Parathyroid adenoma (tissue), 2 donors: ENCODE measurements at regions not wholly inside any gene's neighbourhood (a gene's known extent, or its start where the extent isn't known, plus 50 kb on each side); places are given as distances from the start of the nearest gene placed in this dataset.

Experiments used
- H2AFZ ChIP-seq: fragments of 300-600 bp; sonication (generic); one replicate; pipeline ENCODE4 v1.7.0; 2017; ENCODE audit warnings: antibody characterized with exemption, mild to moderate bottlenecking
- H3K27ac ChIP-seq: fragments of 300-600 bp; sonication (generic); one replicate; pipeline ENCODE4 v1.7.0; 2017
- H3K27me3 ChIP-seq: fragments of 300-600 bp; sonication (generic); one replicate; pipeline ENCODE4 v1.7.0; 2017; ENCODE audit warnings: low read length; ENCODE audit not compliant: control insufficient read depth, insufficient read depth
- H3K36me3 ChIP-seq: fragments of 300-600 bp; sonication (generic); one replicate; pipeline ENCODE4 v1.7.0; 2017; ENCODE audit warnings: low read length; ENCODE audit not compliant: control insufficient read depth, insufficient read depth
- H3K4me1 ChIP-seq: fragments of 300-600 bp; sonication (generic); one replicate; pipeline ENCODE4 v1.7.0; 2017; ENCODE audit warnings: control low read depth
- H3K4me2 ChIP-seq: fragments of 300-600 bp; sonication (generic); one replicate; pipeline ENCODE4 v1.7.0; 2017; ENCODE audit warnings: low read length
- H3K4me3 ChIP-seq: fragments of 300-600 bp; sonication (generic); one replicate; pipeline ENCODE4 v1.7.0; 2017; ENCODE audit warnings: low read depth, low read length
- H3K79me2 ChIP-seq: fragments of 300-600 bp; sonication (generic); one replicate; pipeline ENCODE4 v1.7.0; 2017; ENCODE audit warnings: control low read depth
- H3K9ac ChIP-seq: fragments of 300-600 bp; sonication (generic); one replicate; pipeline ENCODE4 v1.7.0; 2017; ENCODE audit warnings: mild to moderate bottlenecking
- H3K9me3 ChIP-seq: fragments of 300-600 bp; sonication (generic); one replicate; pipeline ENCODE4 v1.7.0; 2017; ENCODE audit warnings: low read length; ENCODE audit not compliant: control insufficient read depth
- CTCF ChIP-seq: fragments of 300-600 bp; sonication (generic); IDR thresholded peaks from one replicate; pipeline ENCODE4 v1.7.0; 2017; ENCODE audit warnings: antibody characterized with exemption, mild to moderate bottlenecking
- donor health status: primary hyperparathyroidism.

- H3K4me3 ChIP-seq = no peak overlapping the region
- no peaks in the 10 kb centered on the region for H3K9me3 ChIP-seq
- H3K27me3 ChIP-seq = no peaks in the 10 kb centered on the region
- H2AFZ ChIP-seq = peak overlapping the region; percentile 18
- H3K79me2 ChIP-seq = no peaks in the 10 kb centered on the region
- no peak overlapping the region for H3K4me2 ChIP-seq
- no peak for TF ChIP-seq CTCF
- peaks cover 27% of the 10 kb centered on the region for H3K4me1 ChIP-seq
- H3K36me3 ChIP-seq = no peaks in the 10 kb centered on the region
- H3K9ac ChIP-seq = no peak overlapping the region
- H3K27ac ChIP-seq = no peak overlapping the region
Measured at GRCh38 chr6:4398791-4399190, 263.4 kb upstream of the ECI2 start.

- H3K4me2 ChIP-seq = no peak overlapping the region
- H3K4me3 ChIP-seq = no peak overlapping the region
- no peaks in the 10 kb centered on the region for H3K36me3 ChIP-seq
- H3K9ac ChIP-seq = no peak overlapping the region
- no peaks in the 10 kb centered on the region for H3K79me2 ChIP-seq
- peak overlapping the region; percentile 34 for H3K27ac ChIP-seq
- H3K27me3 ChIP-seq = no peaks in the 10 kb centered on the region
- no peak for TF ChIP-seq CTCF
- H3K9me3 ChIP-seq = no peaks in the 10 kb centered on the region
- peaks cover 14% of the 10 kb centered on the region for H3K4me1 ChIP-seq
- H2AFZ ChIP-seq = peak overlapping the region; percentile 53
Measured at GRCh38 chr6:4397307-4397706, 261.9 kb upstream of the ECI2 start.

- Histone ChIP-seq H3K4me3 (no peak overlapping the region), H3K36me3 (no peaks in the 10 kb centered on the region), H3K4me1 (peaks cover 7% of the 10 kb centered on the region), H3K27me3 (no peaks in the 10 kb centered on the region), H3K9ac (no peak overlapping the region), H3K4me2 (no peak overlapping the region), H3K9me3 (no peaks in the 10 kb centered on the region), H3K27ac (no peak overlapping the region), H2AFZ (no peak overlapping the region), H3K79me2 (no peaks in the 10 kb centered on the region)
- no peak for TF ChIP-seq CTCF
Measured at GRCh38 chr6:4396044-4396443, 260.7 kb upstream of the ECI2 start.

GRCh38 chr6:4395386-4395785 lies 260.0 kb upstream of the ECI2 start:
- Histone ChIP-seq H3K36me3 (no peaks in the 10 kb centered on the region), H3K9ac (no peak overlapping the region), H3K27ac (no peak overlapping the region), H3K4me1 (peaks cover 7% of the 10 kb centered on the region), H3K79me2 (no peaks in the 10 kb centered on the region), H3K27me3 (no peaks in the 10 kb centered on the region), H3K4me2 (no peak overlapping the region), H3K4me3 (no peak overlapping the region), H3K9me3 (no peaks in the 10 kb centered on the region), H2AFZ (no peak overlapping the region)
- no peak for TF ChIP-seq CTCF

GRCh38 chr6:4394786-4395185 lies 259.4 kb upstream of the ECI2 start:
- no peak overlapping the region for H2AFZ ChIP-seq
- no peak for TF ChIP-seq CTCF
- H3K27me3 ChIP-seq = no peaks in the 10 kb centered on the region

More at GRCh38 chr6:4394786-4395185, 259.4 kb upstream of the ECI2 start:
- Histone ChIP-seq H3K4me2 (no peak overlapping the region), H3K27ac (no peak overlapping the region), H3K9me3 (no peaks in the 10 kb centered on the region), H3K9ac (no peak overlapping the region), H3K36me3 (no peaks in the 10 kb centered on the region), H3K79me2 (no peaks in the 10 kb centered on the region), H3K4me3 (no peak overlapping the region), H3K4me1 (peaks cover 7% of the 10 kb centered on the region)
